Fibroblast of lung (primary cell): ENCODE measurements at regions not wholly inside any gene's neighbourhood (a gene's known extent, or its start where the extent isn't known, plus 50 kb on each side); places are given as distances from the start of the nearest gene placed in this dataset.

ENCODE experiments used
- DNase-seq, 2 donors: peaks; one replicate each; pipeline versions ENCODE4 v3.0.0 to v3.0.0-alpha.2; 2010; ENCODE audit warnings: low read depth in 2 of 2
- H2AFZ ChIP-seq: 2 replicates; pipeline ENCODE4 v1.5.1; 2012; ENCODE audit warnings: low read length, control low read depth, inconsistent platforms
- H3K27ac ChIP-seq: 2 replicates; pipeline ENCODE4 v1.5.1; 2011; ENCODE audit warnings: low read length, control low read depth; ENCODE audit not compliant: insufficient read depth
- H3K27me3 ChIP-seq: 2 replicates; pipeline ENCODE4 v1.5.1; 2011; ENCODE audit warnings: mild to moderate bottlenecking, low read length; ENCODE audit not compliant: control insufficient read depth, insufficient read depth
- H3K36me3 ChIP-seq: 2 replicates; pipeline ENCODE4 v1.5.1; 2011; ENCODE audit warnings: low read length; ENCODE audit not compliant: control insufficient read depth, insufficient read depth
- H3K4me1 ChIP-seq: 2 replicates; pipeline ENCODE4 v1.5.1; 2011; ENCODE audit warnings: low read length; ENCODE audit not compliant: control insufficient read depth, insufficient read depth; ENCODE audit errors: extremely low read depth
- H3K4me2 ChIP-seq: 2 replicates; pipeline ENCODE4 v1.5.1; 2011; ENCODE audit warnings: low read length, control low read depth; ENCODE audit not compliant: insufficient read depth; ENCODE audit errors: extremely low read depth
- H3K4me3 ChIP-seq, 4 experiments: fragments of 200-600 bp in 1 of 4; sonication (generic) in 1 of 4; replicated peaks in 1 of 4; 2 replicates each; pipeline ENCODE4 v1.5.1; 2011 to 2016; ENCODE audit warnings: low read length in 4 of 4, low read depth in 3 of 4, mild to moderate bottlenecking in 3 of 4, control low read depth in 2 of 4, inconsistent platforms in 1 of 4, mixed read lengths in 1 of 4; ENCODE audit not compliant: insufficient read depth in 1 of 4; ENCODE audit errors: control extremely low read depth in 1 of 4
- H3K79me2 ChIP-seq: 2 replicates; pipeline ENCODE4 v1.5.1; 2012; ENCODE audit warnings: mild to moderate bottlenecking, low read length, inconsistent platforms; ENCODE audit not compliant: control insufficient read depth, insufficient read depth
- H3K9ac ChIP-seq: 2 replicates; pipeline ENCODE4 v1.5.1; 2011; ENCODE audit warnings: mild to moderate bottlenecking, low read length, control low read depth; ENCODE audit not compliant: insufficient read depth
- H3K9me3 ChIP-seq: 2 replicates; pipeline ENCODE4 v1.5.1; 2012; ENCODE audit warnings: low read depth, low read length; ENCODE audit not compliant: control insufficient read depth, insufficient read depth
- H4K20me1 ChIP-seq: 2 replicates; pipeline ENCODE4 v1.5.1; 2011; ENCODE audit warnings: low read length; ENCODE audit not compliant: control insufficient read depth, insufficient read depth; ENCODE audit errors: extremely low read depth
- CTCF ChIP-seq, 2 donors: IDR thresholded peaks in 1 of 2; conservative IDR thresholded peaks in 1 of 2; 1 replicate in 1 of 2; 2 replicates in 1 of 2; pipeline ENCODE4 v1.5.1; 2011 to 2012; ENCODE audit warnings: low read length in 2 of 2, control low read depth in 1 of 2, inconsistent platforms in 1 of 2, low read depth in 1 of 2, mild to moderate bottlenecking in 1 of 2
- EZH2 ChIP-seq: IDR thresholded peaks from 2 replicates; pipeline ENCODE4 v1.5.1; 2012; ENCODE audit warnings: low read length, control low read depth, mild to moderate bottlenecking; ENCODE audit errors: missing control alignments

DNA sequence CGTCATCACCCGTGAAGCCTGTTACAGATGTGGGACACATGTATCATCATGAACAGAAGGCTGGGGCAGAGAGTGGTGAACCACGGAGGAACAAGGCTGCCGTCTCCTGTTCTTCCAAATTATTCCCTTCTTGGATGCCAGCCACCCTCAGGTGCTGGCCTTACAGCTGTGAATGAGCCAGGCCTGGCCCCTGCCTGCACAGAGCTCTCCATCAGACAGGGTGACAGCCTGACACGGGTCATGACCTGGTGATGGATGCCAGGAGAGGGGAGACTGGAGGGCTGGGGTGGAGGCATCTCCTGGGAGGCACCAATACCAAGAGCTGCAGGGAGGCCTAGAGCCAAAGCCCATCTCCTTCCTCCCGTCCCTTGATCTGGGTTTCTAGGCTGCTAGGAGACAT lies 230.0 kb upstream of the C1orf174 start:
- Histone ChIP-seq H3K4me3 (no peak overlapping the region), H3K27ac (no peak overlapping the region), H4K20me1 (no peaks in the 10 kb centered on the region), H3K9me3 (no peaks in the 10 kb centered on the region), H3K4me2 (no peak overlapping the region), H3K4me1 (no peaks in the 10 kb centered on the region), H3K79me2 (no peaks in the 10 kb centered on the region), H3K27me3 (no peaks in the 10 kb centered on the region), H2AFZ (no peak overlapping the region), H3K36me3 (no peaks in the 10 kb centered on the region), H3K9ac (no peak overlapping the region)
- DNase-seq: no peak
- TF ChIP-seq CTCF (conservative IDR thresholded peaks at IDR 0.05 in 1 of 2, IDR thresholded peaks at IDR 0.05 in 1 of 2; ENCODE audit: low read depth in 1 of 2, low read length in 2 of 2) (no peak), EZH2 (no peak)

GRCh38 chr1:4131734-4132133 lies 231.7 kb upstream of the C1orf174 start:
- Histone ChIP-seq H2AFZ (no peak overlapping the region), H3K4me3 (no peak overlapping the region), H3K4me1 (no peaks in the 10 kb centered on the region), H3K79me2 (no peaks in the 10 kb centered on the region), H4K20me1 (no peaks in the 10 kb centered on the region), H3K36me3 (no peaks in the 10 kb centered on the region), H3K27ac (no peak overlapping the region), H3K9me3 (no peaks in the 10 kb centered on the region), H3K9ac (no peak overlapping the region), H3K4me2 (no peak overlapping the region), H3K27me3 (no peaks in the 10 kb centered on the region)
- no peak for DNase-seq
- TF ChIP-seq EZH2 (no peak), CTCF (conservative IDR thresholded peaks at IDR 0.05 in 1 of 2, IDR thresholded peaks at IDR 0.05 in 1 of 2; ENCODE audit: low read depth in 1 of 2, low read length in 2 of 2) (no peak)

DNA sequence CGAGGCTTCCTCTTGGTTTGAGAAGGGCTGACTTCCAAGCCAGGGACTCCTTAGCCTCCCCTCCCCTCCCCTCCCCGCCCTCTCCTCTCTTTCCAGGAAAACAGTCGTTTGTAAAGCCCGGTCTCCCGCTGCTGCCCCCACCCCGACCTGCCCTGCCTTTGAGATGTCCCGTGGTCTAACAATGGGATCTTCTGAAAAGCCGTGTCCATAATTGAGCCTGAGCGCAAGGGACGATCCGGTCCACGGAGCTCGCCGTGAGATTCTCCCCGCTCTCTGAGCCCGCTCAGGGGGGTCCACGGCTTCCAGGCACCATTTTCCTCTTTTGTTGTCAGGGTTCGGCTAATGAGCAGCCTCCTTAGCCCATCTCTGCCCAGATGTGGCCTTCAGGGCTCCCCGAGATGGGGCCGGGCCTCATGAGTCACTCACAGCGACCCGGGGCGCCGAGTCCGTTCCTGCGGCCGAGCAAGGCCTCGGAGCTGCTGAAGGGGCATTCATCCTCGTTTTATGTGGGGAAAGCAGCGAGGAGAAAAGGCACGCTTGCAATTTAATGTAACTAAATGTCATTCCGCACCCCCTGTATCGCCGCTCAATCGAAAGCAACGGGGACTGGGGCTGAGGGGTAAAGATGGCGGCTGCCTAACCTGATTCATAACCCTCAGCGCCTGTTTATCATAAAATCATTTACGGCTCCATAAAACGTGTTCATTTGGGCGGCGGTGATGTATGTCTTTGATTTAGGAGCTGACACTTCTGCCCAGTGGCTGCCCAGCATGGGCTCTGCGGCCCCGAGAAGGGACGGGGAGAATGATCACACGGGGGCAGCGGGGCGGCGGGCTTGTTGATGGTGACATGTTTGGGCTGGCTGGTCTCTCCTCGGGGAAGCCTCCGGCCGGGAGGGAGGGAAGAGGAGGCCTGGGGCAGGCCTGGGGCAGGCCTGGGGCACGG lies 232.6 kb upstream of the C1orf174 start:
- Histone ChIP-seq H3K9ac (no peak overlapping the region), H3K27ac (no peak overlapping the region), H3K4me2 (no peak overlapping the region), H3K9me3 (no peaks in the 10 kb centered on the region), H3K4me3 (no peak overlapping the region), H4K20me1 (no peaks in the 10 kb centered on the region), H3K4me1 (no peaks in the 10 kb centered on the region), H2AFZ (no peak overlapping the region), H3K36me3 (no peaks in the 10 kb centered on the region), H3K79me2 (no peaks in the 10 kb centered on the region), H3K27me3 (no peaks in the 10 kb centered on the region)
- no peak for DNase-seq
- TF ChIP-seq EZH2: no peak
- no peak for TF ChIP-seq CTCF (conservative IDR thresholded peaks at IDR 0.05 in 1 of 2, IDR thresholded peaks at IDR 0.05 in 1 of 2; ENCODE audit: low read depth in 1 of 2, low read length in 2 of 2)
